ENCODE measurements at regions not wholly inside any gene's neighbourhood (a gene's known extent, or its start where the extent isn't known, plus 50 kb on each side); places are given as distances from the start of the nearest gene placed in this dataset.

- TF ChIP-seq USF2 (IDR thresholded peaks at IDR 0.05; ENCODE audit: low read depth, low read length) = no peak
- no peak for TF ChIP-seq CTCF (conservative IDR thresholded peaks at IDR 0.05; ENCODE audit: low read depth, low read length)
- TF ChIP-seq POLR2A (IDR thresholded peaks at IDR 0.05; ENCODE audit: low read depth, low read length) = no peak
- TF ChIP-seq CEBPB (IDR thresholded peaks at IDR 0.05; ENCODE audit: low read depth, low read length) = no peak
- TF ChIP-seq SMC3 (IDR thresholded peaks at IDR 0.05; ENCODE audit: low read depth, low read length) = no peak
- TF ChIP-seq RCOR1 (IDR thresholded peaks at IDR 0.05; ENCODE audit: insufficient replicate concordance, low read length) = no peak
- no peak for TF ChIP-seq CHD1 (IDR thresholded peaks at IDR 0.05; ENCODE audit: low read depth, low read length)
- TF ChIP-seq RFX5 (IDR thresholded peaks at IDR 0.05; ENCODE audit: low read depth, low read length) = no peak
- no peak for TF ChIP-seq MXI1 (IDR thresholded peaks at IDR 0.05; ENCODE audit: borderline replicate concordance, low read depth, low read length)
- no peak for TF ChIP-seq RAD21 (IDR thresholded peaks at IDR 0.05; ENCODE audit: low read length)
- no peak for TF ChIP-seq MAFK (IDR thresholded peaks at IDR 0.05; ENCODE audit: low read depth, low read length)
Measured at GRCh38 chr12:18971932-18972331, 157.6 kb upstream of the PLEKHA5 start.

Measured in IMR-90 (cell line).